HG02610 (cell line): ENCODE measurements at regions not wholly inside any gene's neighbourhood (a gene's known extent, or its start where the extent isn't known, plus 50 kb on each side); places are given as distances from the start of the nearest gene placed in this dataset.

Experiments used
- ATAC-seq: cut with Tn5 transposase; IDR thresholded peaks from one replicate; pipeline ENCODE4 v1.9.1; 2021; ENCODE audit warnings: mild to moderate bottlenecking, moderate library complexity; ENCODE audit not compliant: unreplicated experiment

DNA sequence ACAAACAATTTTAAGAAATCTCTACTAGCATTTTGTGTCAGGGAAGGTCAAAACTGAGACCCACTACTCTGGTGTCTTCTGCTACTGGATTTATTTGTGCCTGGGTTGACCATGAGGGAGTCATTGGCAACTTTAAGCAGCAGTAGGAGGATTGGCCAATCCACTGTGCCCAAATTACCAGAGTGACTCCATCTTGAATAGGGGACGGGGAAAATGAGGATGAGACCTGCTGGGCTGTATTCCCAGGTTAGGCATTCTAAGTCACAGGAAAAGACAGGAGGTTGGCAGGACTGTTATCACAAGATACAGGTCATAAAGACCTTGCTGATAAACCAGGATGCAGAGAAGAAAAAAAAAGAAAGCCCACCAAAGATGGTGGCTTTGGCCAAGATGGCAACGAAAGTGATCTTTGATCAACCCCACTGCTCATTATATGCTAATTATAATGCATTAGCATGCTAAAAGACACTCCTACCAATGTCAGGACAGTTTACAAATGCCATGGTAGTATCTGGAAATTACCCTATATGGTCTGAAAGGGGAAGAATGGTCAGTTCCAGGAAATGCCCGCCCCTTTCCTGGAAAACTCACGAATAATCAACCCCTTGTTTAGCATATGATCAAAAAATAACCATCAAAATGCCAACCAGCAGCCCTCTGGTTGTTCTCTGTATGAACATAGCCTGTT is 200.9 kb downstream of the LTN1 start:
- ATAC-seq = no peak

DNA sequence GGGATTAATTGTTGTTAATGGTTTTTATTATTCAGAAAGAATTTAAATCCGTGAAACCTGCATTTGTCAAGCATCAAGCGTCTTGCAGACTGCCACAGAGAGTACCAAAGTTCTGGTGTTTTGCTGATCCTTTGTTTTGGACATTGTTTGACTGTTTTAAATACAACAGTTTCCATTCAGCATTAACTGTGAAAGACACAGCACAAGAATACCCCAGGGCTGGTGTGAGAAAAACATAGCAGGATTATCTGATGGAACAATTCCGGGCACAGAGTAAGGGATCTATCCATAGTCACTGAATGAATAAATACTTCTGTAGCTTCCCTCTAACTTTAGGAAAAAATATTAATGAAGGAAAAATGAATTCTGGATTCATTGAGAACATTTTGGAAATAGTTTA is 202.3 kb downstream of the LTN1 start:
- ATAC-seq = no peak

DNA sequence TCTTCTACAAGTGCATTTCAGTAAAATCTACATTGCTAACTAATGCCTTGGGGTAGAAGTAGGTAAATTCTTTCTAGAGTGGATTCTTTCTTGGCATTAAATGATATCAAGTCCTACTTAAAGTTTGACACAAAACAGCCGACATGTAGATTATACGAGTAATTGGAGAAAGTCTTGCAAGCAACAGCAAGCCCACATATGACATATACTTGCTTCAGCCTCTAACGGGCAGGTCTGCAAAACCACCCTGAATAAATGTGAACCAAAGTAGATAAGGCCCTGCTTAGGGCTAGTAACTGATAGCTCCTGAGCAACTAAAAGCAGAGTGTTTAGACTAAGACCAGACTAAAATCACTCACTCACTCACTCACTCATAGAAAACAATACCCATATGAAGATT is 203.2 kb downstream of the LTN1 start:
- ATAC-seq = no peak

DNA sequence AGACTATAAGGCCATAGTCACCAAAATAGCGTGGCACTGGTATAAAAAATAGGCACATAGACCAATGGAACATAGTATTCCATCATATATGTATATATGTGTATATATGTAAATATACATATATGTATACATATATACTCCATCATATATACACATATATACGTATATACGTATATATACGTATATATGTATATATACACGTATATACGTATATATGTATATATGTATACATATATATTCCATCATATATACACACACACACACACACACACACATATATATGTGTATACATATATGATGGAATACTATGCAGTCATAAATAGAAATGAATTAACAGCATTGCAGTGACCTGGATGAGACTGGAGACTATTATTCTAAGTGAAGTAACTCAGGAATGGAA is 204.6 kb downstream of the LTN1 start:
- no peak for ATAC-seq

DNA sequence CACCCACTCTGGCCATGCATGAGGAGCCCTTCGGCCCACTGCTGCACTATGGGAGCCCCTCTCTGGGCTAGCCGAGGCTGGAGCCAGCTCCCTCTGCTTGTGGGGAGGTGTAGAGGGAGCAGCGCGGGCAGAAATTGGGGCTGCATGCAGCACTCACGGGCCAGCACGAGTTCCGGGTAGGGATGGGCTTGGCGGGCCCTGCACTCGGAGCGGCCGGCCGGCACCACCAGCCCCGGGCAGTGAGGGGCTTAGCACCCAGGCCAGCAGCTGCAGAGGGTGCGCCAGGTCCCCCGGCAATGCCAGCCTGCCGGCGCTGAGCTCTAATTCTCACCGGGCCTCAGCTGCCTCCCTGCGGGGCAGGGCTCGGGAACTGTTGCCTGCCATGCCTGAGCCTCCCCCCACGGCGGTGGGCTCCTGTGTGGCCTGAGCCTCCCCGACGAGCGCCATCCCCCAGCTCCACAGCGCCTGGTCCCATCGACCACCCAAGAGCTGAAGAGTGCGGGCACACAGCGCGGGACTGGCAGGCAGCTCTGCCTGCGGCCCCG is 209.0 kb downstream of the LTN1 start:
- no peak for ATAC-seq

DNA sequence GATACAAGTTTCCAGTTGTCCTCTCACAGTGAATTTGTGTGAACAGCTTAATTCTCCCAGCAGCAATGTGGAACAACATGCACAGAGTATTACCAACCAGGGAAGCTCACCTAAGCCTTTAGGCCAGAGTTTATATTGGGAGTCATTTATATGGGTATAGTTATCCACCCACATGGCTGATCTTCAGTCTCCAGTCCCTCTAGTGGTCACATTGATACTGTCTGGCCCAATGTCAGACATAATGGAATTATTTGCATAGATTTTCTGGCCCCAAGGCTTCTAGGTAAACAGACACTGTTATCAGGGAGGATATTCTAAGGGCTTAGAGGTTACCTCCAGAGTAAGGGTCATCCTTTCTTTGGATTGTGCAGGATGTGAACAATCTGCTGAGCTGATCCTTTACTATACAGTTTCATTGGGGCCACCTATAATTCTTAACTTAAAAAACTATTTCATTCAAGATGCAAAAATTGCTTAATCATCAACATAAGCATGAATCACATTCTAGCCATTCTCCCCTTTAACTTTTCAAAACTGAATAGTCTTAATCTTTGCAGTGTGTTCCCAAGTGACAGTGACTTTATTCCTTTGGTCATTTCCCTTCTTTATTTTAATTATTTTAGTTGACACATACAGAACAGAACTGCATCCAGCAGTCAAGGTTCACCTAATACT is 210.9 kb downstream of the LTN1 start:
- no peak for ATAC-seq

DNA sequence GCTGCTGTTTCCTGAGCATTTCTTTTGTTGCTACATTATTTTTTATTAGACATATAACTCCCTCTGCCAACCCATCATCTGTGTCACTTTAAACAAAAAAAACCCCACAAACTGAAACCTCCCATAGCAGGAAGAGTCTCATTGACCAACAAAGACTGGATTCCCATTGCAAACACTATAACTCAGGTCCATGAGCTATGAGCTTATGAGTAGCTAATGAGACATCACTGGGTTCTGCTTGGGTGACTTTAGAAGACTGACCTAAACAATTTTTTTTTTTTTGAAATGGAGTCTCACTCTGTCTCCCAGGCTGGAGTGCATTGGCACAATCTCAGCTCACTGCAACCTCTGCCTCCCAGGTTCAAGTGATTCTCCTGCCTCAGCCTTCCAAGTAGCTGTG is 212.8 kb downstream of the LTN1 start:
- no peak for ATAC-seq

DNA sequence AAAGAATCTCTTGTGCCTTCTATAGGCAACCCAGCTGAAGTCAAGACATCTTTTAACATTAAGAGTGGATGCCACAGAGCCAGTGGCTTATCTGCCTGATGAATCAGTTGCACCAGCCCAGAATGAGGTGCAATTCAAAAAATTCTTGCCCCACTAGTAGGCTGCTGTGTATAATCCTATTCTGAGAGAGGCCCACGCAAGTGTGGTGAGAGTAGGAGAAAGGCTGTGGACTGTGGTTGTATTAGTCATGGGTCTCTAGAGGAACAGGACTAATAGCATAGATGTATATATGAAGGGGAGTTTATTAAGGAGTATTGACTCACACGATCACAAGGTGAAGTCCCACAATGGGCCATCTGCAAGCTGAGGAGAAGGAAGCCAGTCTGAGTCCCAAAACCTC is 216.4 kb downstream of the LTN1 start:
- no peak for ATAC-seq

DNA sequence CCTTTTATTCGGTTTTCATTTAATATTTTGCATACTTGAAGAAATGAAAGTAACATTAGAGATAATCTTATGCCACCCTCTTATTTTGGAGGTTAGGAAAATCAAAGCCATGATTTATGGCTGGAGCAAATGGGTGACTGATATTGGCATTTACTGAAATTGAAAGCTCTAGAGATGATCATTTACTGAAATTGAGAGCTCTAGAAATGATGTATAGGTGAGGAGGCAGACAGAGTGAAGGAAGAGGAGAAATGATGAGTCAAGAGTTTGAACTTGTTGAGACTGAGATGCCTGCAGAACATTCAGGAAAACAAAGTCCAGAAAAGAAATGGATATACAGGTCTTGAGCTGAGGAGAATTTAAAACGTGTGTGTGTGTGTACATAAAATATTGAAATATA is 217.6 kb downstream of the LTN1 start:
- no peak for ATAC-seq

DNA sequence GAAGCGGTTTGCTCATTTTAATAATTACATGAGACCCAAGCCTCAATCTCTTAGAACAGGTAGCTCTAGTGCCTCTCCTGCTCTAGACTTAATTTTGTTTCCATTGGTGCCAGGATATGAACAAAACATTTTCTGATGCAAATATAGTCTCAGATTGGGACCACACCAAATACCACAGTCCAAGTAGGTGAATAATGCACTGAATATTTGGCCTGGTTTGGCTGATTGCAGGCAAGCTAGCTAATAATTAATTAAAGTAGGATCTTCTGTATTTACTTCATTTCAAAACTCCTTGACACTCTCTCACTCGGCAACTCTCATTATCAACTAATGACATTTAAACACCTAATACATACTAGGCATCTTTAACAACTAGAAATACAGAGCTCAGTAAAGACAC is 219.6 kb downstream of the LTN1 start:
- no peak for ATAC-seq

DNA sequence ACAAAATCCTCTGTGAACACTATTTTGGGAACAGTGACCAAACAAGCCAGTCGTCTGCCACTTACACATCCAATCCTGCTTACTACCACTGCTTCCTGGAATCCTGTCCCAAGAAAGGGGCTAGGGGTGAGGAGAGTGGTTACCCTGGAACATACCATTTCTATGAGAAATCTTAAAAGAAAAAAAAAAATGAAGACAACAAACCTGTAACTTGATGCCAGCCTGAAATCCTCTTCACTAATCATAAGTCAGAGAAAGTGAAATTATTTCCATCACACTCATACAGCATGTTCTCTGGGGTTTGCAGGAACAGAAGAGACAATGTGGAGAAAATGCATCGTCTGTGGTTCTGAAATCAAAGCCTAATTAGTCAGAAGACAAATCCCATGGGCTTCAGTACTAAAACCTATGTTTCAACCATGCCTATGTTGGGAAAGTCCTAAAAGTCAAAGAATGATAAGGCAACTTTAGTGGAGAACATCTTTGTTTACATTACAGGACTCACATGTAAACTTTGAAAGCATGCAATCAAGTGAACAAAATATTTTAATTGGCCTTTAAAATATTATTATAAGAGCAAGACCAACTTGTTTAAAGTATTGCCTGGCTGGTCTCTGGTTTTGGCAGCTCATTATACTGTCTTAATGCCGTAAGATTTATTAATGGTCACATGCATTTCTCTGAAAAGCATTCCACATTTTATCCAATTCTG is 220.7 kb downstream of the LTN1 start:
- ATAC-seq = no peak

DNA sequence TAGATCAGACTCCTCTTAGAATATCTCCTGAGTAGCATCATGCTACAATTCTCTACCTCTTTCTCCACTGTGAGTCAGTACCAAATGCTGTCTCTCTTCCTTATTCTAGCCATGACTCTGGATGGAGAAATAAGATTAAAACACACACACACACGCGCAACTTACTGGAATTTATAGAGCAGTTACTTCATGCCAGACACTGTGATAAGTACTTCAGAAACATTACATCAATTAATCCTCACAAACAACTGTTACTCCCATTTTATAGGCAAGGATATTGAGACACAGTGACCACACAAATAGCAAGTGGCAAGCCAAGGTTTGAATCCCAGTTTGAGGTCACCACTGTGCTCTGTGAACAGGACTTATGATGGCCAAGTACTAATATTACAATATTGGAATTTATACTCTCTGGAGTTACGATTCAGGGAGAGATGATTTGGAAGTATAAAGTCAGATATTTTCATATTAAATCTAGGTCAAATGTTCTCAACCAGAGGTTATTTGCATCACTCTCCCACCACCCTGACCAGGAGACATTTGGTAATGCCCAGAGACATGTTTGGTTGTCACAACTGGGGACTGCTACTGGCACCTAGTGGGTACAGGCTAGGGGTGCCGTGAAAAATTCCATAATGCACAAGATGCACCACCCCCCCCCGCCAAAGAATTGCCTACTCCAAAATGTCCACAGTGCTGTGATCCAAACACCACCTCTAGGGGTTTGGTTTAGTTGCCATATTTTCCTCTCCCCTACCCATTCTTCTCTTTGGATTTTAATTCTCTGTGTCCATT is 221.6 kb downstream of the LTN1 start:
- ATAC-seq = no peak

DNA sequence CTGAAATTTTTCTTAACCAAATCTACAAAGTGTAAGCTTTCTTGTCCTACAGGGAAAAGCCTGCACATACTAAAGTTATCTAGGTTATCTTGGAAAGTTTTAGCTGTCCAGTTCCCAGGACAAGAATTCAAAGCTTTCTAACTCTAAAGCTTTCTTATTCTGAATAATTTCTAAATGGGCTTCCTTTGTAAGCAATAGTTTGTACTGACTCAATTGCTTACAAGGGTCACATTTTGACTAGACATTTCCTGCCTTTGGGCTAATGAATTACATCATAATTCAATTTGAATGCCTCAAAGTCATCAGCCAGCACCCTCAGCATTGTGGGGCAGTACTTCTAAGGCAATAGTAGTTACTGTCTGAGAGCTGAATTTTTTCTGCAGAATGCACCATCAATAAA is 223.0 kb downstream of the LTN1 start:
- ATAC-seq = no peak

DNA sequence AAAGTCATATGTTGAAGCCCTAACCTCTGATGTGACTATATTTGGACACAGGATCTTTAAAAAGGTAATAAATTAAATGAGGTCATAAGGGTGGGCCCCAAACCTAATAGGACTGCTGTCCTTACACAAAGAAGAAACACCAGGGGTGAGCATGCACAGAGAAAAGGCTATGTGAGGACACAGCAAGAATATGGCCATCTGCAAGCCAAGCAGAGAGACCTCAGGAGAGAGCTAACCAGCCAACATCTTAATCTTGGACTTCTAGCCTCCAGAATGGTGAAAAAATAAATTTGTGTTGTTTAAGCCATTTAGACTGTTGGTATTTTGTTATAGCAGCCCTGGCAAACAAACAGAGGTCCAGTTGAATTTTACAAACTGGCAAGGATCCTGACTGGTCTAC is 223.9 kb downstream of the LTN1 start:
- ATAC-seq = no peak

DNA sequence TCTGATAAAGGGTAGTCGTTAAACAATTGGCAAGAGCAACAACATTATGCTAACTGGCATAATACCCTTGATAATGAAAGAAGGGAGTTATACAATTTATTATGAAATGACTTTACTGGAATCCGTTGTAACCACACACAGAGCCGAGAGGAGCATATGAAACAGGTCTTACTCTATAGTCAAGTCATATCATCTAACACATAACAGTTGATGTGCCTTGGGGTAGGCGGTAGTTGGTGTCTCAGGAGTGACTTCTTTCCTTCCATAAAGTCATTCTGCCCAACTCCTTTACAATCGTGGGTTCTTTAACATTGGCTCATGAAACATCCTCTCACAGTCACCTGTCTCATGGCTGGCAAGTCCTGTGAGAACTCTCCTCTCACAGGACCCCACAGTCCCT is 225.2 kb downstream of the LTN1 start:
- ATAC-seq = no peak

DNA sequence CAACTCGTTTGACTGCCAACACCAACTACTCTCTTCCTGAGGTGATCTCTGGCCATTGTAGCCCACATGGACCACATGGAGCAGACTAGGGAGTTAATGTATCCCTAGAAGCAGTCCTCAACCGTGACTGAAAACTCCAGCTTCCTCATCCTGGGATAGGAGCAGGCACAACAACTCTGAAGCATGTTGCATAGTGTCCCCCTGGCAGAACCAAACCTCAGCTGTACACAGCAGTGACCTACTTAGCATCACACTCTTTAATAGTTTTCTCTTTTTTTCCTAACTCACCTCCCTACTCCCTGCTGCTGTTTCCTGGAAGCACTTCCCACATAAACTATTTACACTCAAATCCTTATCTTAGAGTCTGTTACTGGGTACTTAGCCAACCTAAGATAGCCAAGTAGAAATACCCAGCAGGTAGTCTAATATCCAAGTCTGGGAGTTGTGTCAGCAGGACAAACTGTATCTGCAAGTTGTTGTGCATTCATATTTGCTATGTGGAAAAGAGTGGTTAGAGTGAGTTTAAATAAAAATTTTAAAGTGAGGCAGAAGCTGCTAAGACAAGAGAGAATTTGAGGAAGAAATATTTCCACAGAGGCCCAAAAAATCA is 228.8 kb downstream of the LTN1 start:
- ATAC-seq = no peak

DNA sequence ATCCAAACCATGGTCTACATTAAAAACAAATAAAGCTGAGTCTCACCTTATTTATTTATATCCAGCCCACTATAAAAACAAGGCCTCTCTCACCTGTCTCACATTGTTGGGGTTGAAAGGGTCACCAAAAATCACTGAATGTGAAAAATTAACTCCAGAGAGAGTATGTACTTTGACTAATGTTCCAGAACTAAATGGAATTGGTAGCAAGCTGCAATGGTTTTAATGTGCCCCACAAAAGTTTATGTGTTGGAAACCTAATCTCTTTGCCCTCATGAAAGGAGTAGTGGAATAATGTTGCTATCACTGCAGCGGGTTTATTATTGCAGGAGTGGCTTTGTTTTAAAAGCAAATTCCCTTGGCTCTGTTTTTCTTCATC is 230.3 kb downstream of the LTN1 start:
- ATAC-seq = no peak

DNA sequence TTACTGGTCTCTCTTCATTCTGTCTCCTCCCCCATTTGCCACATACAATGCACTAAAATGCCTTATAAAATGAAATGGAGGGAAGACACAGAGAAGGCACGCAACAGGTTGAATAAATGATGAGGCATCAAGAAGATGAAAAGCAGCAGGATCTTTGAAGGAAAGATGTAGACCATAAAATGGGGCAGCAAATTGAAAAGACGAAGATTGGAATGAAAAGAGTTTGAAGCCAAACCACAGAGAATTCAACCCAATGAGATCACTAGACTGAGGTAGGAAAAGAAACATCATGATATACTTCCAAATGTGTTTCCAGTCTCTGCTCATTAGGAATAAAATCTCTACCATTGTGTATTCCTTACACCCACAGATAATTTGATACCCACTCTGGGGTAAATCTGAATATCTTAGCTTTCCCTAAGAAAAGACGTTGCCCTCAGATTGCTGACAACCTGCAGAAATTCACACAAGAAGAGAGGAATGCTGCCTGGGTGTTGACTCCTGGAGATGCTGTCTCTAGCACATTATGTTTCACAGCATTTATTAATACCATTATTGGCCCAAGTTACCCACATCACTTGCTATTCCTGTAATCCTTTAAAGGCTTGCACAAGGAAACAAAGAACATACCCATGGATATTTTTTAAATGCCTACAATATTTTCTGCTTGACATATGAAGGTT is 230.9 kb downstream of the LTN1 start:
- no peak for ATAC-seq

DNA sequence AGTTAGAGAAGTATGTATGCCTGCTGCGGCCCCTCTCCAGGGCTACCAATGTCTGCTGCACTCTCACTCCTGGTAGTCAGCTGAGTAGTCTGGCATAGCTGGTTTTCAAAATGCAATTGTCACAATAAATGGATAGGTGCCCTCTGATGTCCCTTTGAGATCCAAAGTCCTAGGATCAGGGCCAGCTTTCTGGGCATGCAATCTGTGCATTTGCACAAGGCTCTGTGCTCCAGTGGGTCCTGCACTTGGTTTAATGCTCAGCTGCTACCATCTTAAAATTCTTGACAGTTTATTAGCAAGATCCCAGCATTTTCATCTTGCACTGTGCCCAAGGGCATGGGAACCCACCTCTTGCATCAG is 233.8 kb downstream of the LTN1 start:
- ATAC-seq = no peak
